Stomach smooth muscle (tissue), 2 donors: ENCODE measurements at regions not wholly inside any gene's neighbourhood (a gene's known extent, or its start where the extent isn't known, plus 50 kb on each side); places are given as distances from the start of the nearest gene placed in this dataset.

Source experiments
- H3K27ac ChIP-seq: one replicate; pipeline ENCODE4 v1.7.0; 2013; ENCODE audit warnings: mild to moderate bottlenecking, low read length, inconsistent platforms
- H3K27me3 ChIP-seq, 2 donors: one replicate each; pipeline ENCODE4 v1.7.0; 2013; ENCODE audit warnings: low read length in 2 of 2; ENCODE audit not compliant: insufficient read depth in 2 of 2, control insufficient read depth in 1 of 2
- H3K36me3 ChIP-seq, 2 donors: one replicate each; pipeline ENCODE4 v1.7.0; 2013; ENCODE audit warnings: low read length in 2 of 2; ENCODE audit not compliant: control insufficient read depth in 2 of 2, insufficient read depth in 2 of 2
- H3K4me1 ChIP-seq: one replicate; pipeline ENCODE4 v1.7.0; 2013; ENCODE audit warnings: low read length; ENCODE audit not compliant: control insufficient read depth, insufficient read depth
- H3K4me3 ChIP-seq, 2 donors: one replicate each; pipeline ENCODE4 v1.7.0; 2013; ENCODE audit warnings: low read length in 2 of 2
- H3K9ac ChIP-seq, 2 donors: one replicate each; pipeline ENCODE4 v1.7.0; 2013; ENCODE audit warnings: low read length in 2 of 2, mild to moderate bottlenecking in 1 of 2
- H3K9me3 ChIP-seq, 2 donors: one replicate each; pipeline ENCODE4 v1.7.0; 2013; ENCODE audit warnings: low read length in 2 of 2; ENCODE audit not compliant: control insufficient read depth in 2 of 2
- donor health status: healthy.
- donor health status: Pancreatic carcinoma.

GRCh38 chr2:144886862-144887261 is 366.9 kb upstream of the ZEB2 start:
- Histone ChIP-seq H3K36me3 (no peaks in the 10 kb centered on the region), H3K27ac (no peak overlapping the region), H3K27me3 (no peaks in the 10 kb centered on the region), H3K9ac (no peak overlapping the region), H3K4me3 (no peak overlapping the region), H3K4me1 (no peaks in the 10 kb centered on the region), H3K9me3 (peaks cover 0 to 3% of the 10 kb centered on the region in 2 donors)

GRCh38 chr2:144877893-144878292 is 358.0 kb upstream of the ZEB2 start:
- no peak overlapping the region for H3K4me3 ChIP-seq

GRCh38 chr2:144876013-144876412 is 356.1 kb upstream of the ZEB2 start:
- H3K36me3 ChIP-seq = no peaks in the 10 kb centered on the region
- no peaks in the 10 kb centered on the region for H3K27me3 ChIP-seq
- no peak overlapping the region for H3K27ac ChIP-seq
- H3K9ac ChIP-seq = no peak overlapping the region
- no peak overlapping the region for H3K4me3 ChIP-seq
- no peaks in the 10 kb centered on the region for H3K9me3 ChIP-seq
- no peaks in the 10 kb centered on the region for H3K4me1 ChIP-seq

More at GRCh38 chr2:144877893-144878292, 358.0 kb upstream of the ZEB2 start:
- Histone ChIP-seq H3K9me3 (peaks cover 0 to 3% of the 10 kb centered on the region in 2 donors), H3K27ac (no peak overlapping the region), H3K4me1 (no peaks in the 10 kb centered on the region), H3K9ac (no peak overlapping the region), H3K27me3 (no peaks in the 10 kb centered on the region), H3K36me3 (no peaks in the 10 kb centered on the region)

GRCh38 chr2:144875290-144875969 is 355.5 kb upstream of the ZEB2 start:
- no peaks in the 10 kb centered on the region for H3K27me3 ChIP-seq
- no peaks in the 10 kb centered on the region for H3K4me1 ChIP-seq
- no peak overlapping the region for H3K4me3 ChIP-seq

GRCh38 chr2:144865670-144866069 is 345.8 kb upstream of the ZEB2 start:
- H3K9me3 ChIP-seq = no peaks in the 10 kb centered on the region
- H3K9ac ChIP-seq = no peak overlapping the region
- H3K36me3 ChIP-seq = no peaks in the 10 kb centered on the region
- no peak overlapping the region for H3K27ac ChIP-seq
- no peaks in the 10 kb centered on the region for H3K4me1 ChIP-seq
- no peak overlapping the region for H3K4me3 ChIP-seq
- H3K27me3 ChIP-seq = no peaks in the 10 kb centered on the region

More at GRCh38 chr2:144875290-144875969, 355.5 kb upstream of the ZEB2 start:
- Histone ChIP-seq H3K9me3 (no peaks in the 10 kb centered on the region), H3K27ac (no peak overlapping the region), H3K9ac (no peak overlapping the region), H3K36me3 (no peaks in the 10 kb centered on the region)

GRCh38 chr2:144859716-144860115 is 339.8 kb upstream of the ZEB2 start:
- no peaks in the 10 kb centered on the region for H3K4me1 ChIP-seq
- no peaks in the 10 kb centered on the region for H3K36me3 ChIP-seq
- H3K9ac ChIP-seq = no peak overlapping the region
- H3K4me3 ChIP-seq = no peak overlapping the region
- peaks cover under 1 to 5% of the 10 kb centered on the region in 2 donors for H3K9me3 ChIP-seq
- H3K27me3 ChIP-seq = no peaks in the 10 kb centered on the region
- H3K27ac ChIP-seq = no peak overlapping the region

GRCh38 chr2:144858211-144858610 is 338.3 kb upstream of the ZEB2 start:
- no peak overlapping the region for H3K27ac ChIP-seq
- H3K9ac ChIP-seq = no peak overlapping the region
- no peak overlapping the region for H3K4me3 ChIP-seq
- peaks cover 3 to 5% of the 10 kb centered on the region in 2 donors for H3K9me3 ChIP-seq
- H3K27me3 ChIP-seq = no peaks in the 10 kb centered on the region
- H3K36me3 ChIP-seq = no peaks in the 10 kb centered on the region
- H3K4me1 ChIP-seq = no peaks in the 10 kb centered on the region

- Histone ChIP-seq H3K9ac (no peak overlapping the region), H3K27ac (no peak overlapping the region), H3K4me1 (no peaks in the 10 kb centered on the region), H3K4me3 (no peak overlapping the region), H3K36me3 (no peaks in the 10 kb centered on the region), H3K27me3 (no peaks in the 10 kb centered on the region), H3K9me3 (peaks cover 3 to 5% of the 10 kb centered on the region in 2 donors)
These were observed 334.7 kb upstream of the ZEB2 start for GRCh38 chr2:144854596-144854995.

- Histone ChIP-seq H3K9me3 (peaks cover 0 to under 1% of the 10 kb centered on the region in 2 donors), H3K4me1 (no peaks in the 10 kb centered on the region), H3K9ac (no peak overlapping the region), H3K27ac (no peak overlapping the region), H3K4me3 (no peak overlapping the region), H3K27me3 (no peaks in the 10 kb centered on the region), H3K36me3 (no peaks in the 10 kb centered on the region)
These were observed 329.7 kb upstream of the ZEB2 start for GRCh38 chr2:144849612-144850011.

GRCh38 chr2:144848423-144848822 is 328.5 kb upstream of the ZEB2 start:
- H3K27ac ChIP-seq = no peak overlapping the region
- H3K4me3 ChIP-seq = no peak overlapping the region
- H3K4me1 ChIP-seq = no peaks in the 10 kb centered on the region
- H3K36me3 ChIP-seq = no peaks in the 10 kb centered on the region
- no peak overlapping the region for H3K9ac ChIP-seq
- no peaks in the 10 kb centered on the region for H3K27me3 ChIP-seq
- H3K9me3 ChIP-seq = no peaks in the 10 kb centered on the region

- Histone ChIP-seq H3K27ac (no peak overlapping the region), H3K36me3 (no peaks in the 10 kb centered on the region), H3K9ac (no peak overlapping the region), H3K4me3 (no peak overlapping the region), H3K4me1 (no peaks in the 10 kb centered on the region), H3K27me3 (no peaks in the 10 kb centered on the region), H3K9me3 (no peaks in the 10 kb centered on the region)
These were observed 327.6 kb upstream of the ZEB2 start for GRCh38 chr2:144847347-144848080.
